ENCODE measurements at regions not wholly inside any gene's neighbourhood (a gene's known extent, or its start where the extent isn't known, plus 50 kb on each side); places are given as distances from the start of the nearest gene placed in this dataset.

- TF ChIP-seq CTCF (IDR thresholded peaks at IDR 0.05; ENCODE audit: borderline replicate concordance, insufficient read depth, low read depth, low read length) = no peak
- no peak overlapping the region for H3K4me3 ChIP-seq (ENCODE audit: low read depth, low read length)
Observed at GRCh38 chr10:121260377-121260776, 337.9 kb downstream of the FGFR2 start.

DNA sequence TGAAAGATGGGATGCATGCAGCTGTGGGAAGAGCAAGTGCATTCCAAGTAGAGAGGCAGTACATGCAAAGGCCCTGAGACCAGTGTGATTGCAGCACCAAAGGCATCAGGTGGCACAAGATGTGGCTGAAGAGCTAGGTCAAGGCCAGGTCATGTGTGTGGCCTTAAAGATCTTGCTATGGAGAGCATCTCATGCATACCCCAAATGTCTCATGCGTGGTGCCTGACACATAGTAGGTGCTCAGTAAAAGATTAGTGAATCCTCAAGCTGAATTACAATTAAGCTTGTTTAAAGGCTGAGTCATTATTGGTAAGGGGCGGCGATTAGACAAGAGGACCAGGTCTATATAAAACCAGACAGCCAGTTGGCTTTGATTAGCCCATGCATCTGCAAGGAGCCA is 336.6 kb downstream of the FGFR2 start:
- no peak for TF ChIP-seq CTCF (IDR thresholded peaks at IDR 0.05; ENCODE audit: borderline replicate concordance, insufficient read depth, low read depth, low read length)

GRCh38 chr10:121262774-121263430 is 335.3 kb downstream of the FGFR2 start:
- no peak overlapping the region for H3K4me3 ChIP-seq (ENCODE audit: low read depth, low read length)
- no peak for TF ChIP-seq CTCF (IDR thresholded peaks at IDR 0.05; ENCODE audit: borderline replicate concordance, insufficient read depth, low read depth, low read length)

More for the DNA sequence above, 336.6 kb downstream of the FGFR2 start:
- H3K4me3 ChIP-seq (ENCODE audit: low read depth, low read length) = no peak overlapping the region

DNA sequence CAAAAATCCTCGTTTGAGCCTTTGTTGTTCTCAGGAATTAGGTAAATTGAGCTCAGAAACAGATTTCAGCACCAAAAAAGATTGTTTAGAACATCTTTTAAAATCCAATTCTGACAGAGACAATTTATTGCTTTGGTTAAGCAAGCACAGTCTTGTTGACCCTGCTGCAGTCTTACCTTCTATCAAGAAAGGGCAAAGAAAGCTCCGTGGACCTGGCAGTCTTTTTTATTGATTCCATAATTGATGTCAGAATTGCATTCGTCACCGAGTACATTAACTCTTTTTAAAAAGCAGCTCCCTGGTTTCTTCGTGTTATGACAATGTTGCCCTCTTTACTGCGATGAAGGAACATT is 334.8 kb downstream of the FGFR2 start:
- TF ChIP-seq CTCF (IDR thresholded peaks at IDR 0.05; ENCODE audit: borderline replicate concordance, insufficient read depth, low read depth, low read length) = no peak
- no peak overlapping the region for H3K4me3 ChIP-seq (ENCODE audit: low read depth, low read length)

- no peak for TF ChIP-seq CTCF (IDR thresholded peaks at IDR 0.05; ENCODE audit: borderline replicate concordance, insufficient read depth, low read depth, low read length)
- no peak overlapping the region for H3K4me3 ChIP-seq (ENCODE audit: low read depth, low read length)
Observed at GRCh38 chr10:121265360-121266123, 332.7 kb downstream of the FGFR2 start.

DNA sequence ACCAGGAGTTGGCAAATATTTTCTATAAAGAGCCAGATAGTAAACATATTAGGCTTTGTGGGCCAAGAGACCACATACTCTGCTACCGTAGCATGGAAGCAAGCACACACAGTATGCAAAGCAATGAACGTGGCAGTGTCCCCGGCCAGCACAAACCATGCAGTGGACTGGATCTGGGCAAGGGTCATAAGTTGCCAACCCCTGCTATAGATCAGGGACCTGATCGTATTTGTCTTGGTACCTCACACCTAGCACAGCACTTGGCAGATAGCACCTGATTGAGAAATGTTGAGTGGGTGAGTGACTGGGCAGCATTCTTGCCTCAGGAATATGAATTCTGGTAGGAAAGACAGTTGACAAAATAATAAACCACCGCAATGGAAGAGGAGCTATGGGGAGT is 331.9 kb downstream of the FGFR2 start:
- no peak for TF ChIP-seq CTCF (IDR thresholded peaks at IDR 0.05; ENCODE audit: borderline replicate concordance, insufficient read depth, low read depth, low read length)
- no peak overlapping the region for H3K4me3 ChIP-seq (ENCODE audit: low read depth, low read length)
